Stimulated activated effector memory CD8-positive, alpha-beta T cell treated with anti-CD3 and anti-CD28 coated beads, Interleukin-12 subunit alpha, Interleukin-12 subunit beta, amount 100 ng/mL, for 72 hours (primary cell): ENCODE measurements at regions not wholly inside any gene's neighbourhood (a gene's known extent, or its start where the extent isn't known, plus 50 kb on each side); places are given as distances from the start of the nearest gene placed in this dataset.
"Not testable (repeated sequence)": the region's sequence is repeated elsewhere in the genome, so short reads cannot be mapped to it uniquely, and the experiment has no call there.

Experiments used
- ATAC-seq: fragments of 150-1000 bp; cut with Tn5 transposase; 2 replicates; pipeline ENCODE4 v1.10.0; 2021
- DNase-seq, 2 donors: peaks; one replicate each; pipeline ENCODE4 v3.0.0; 2021 to 2022; ENCODE audit warnings: low spot score in 2 of 2
- H3K27ac Mint-ChIP-seq: one replicate; pipeline ENCODE4 v1.8.0; 2022; ENCODE audit warnings: mild to moderate bottlenecking, mixed read lengths
- H3K36me3 Mint-ChIP-seq: one replicate; pipeline ENCODE4 v1.8.0; 2022; ENCODE audit warnings: mild to moderate bottlenecking, mixed read lengths
- H3K4me1 Mint-ChIP-seq: one replicate; pipeline ENCODE4 v1.8.0; 2022; ENCODE audit warnings: mixed read lengths
- H3K4me3 Mint-ChIP-seq: one replicate; pipeline ENCODE4 v1.8.0; 2022; ENCODE audit warnings: mild to moderate bottlenecking, mixed read lengths
- H3K9me3 Mint-ChIP-seq: one replicate; pipeline ENCODE4 v1.8.0; 2022; ENCODE audit warnings: mixed read lengths

DNA sequence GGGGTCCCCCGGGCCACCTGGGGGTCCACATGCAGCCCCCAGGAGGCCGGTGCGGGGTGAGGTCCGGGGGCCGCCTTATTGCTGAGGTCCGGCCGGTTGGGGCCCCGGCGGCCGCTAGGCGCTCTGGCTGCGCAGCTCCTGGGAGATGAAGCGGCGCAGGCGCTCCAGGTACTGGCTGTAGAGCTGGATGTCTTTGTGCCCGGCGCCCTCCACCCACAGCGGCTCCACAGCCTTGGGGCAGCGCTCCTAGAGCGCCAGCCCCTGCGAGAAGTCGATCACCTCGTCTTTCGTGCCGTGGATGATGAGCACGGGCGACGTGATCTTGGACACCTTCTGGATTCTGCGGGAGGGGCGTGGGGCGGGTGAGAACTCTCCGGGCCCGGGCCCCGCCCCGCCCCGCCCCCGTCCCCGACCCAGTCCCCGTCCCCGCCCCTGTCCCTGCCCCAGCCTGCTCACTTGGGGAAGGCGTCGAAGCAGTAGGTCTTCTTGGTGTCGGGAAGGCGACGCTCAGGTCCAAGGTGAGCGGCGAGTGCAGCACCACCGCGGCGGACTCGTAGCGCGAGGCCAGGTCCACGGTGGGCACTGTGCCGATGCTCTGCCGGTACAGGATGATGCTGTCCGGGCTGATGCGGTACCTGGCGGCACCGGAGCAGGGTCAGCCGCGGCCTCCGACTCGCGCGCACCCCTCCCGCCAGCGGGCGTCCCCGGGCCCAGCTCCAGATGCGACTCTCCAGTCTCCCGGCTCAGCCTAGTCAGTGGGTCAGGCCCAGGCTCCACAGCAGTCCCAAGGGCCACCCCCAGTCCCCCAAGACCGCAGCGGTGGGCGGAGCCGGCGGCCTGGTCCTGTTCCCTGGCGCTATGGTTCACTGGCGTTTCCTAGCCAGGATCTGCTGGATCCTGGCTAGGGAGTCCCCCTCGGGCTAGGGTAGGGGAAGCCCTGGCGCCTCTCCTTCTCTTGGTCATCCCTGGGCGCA is 89.4 kb upstream of the GOLGA6L1 start:
- not testable (repeated sequence) for H3K4me1 Mint-ChIP-seq, H3K36me3 Mint-ChIP-seq, H3K9me3 Mint-ChIP-seq, H3K4me3 Mint-ChIP-seq, H3K27ac Mint-ChIP-seq, ATAC-seq, DNase-seq

- not testable (repeated sequence) for ATAC-seq, DNase-seq, H3K9me3 Mint-ChIP-seq, H3K4me1 Mint-ChIP-seq, H3K4me3 Mint-ChIP-seq, H3K36me3 Mint-ChIP-seq, H3K27ac Mint-ChIP-seq
These were observed 72.8 kb upstream of the GOLGA6L1 start for GRCh38 chr15:23209452-23209851.

GRCh38 chr15:23199811-23200465 is 63.3 kb upstream of the GOLGA6L1 start:
- DNase-seq, H3K4me3 Mint-ChIP-seq, H3K27ac Mint-ChIP-seq, H3K4me1 Mint-ChIP-seq, H3K36me3 Mint-ChIP-seq, H3K9me3 Mint-ChIP-seq: not testable (repeated sequence)
- ATAC-seq = peak; percentile 36

- not testable (repeated sequence) for ATAC-seq, H3K27ac Mint-ChIP-seq, H3K9me3 Mint-ChIP-seq, DNase-seq, H3K36me3 Mint-ChIP-seq, H3K4me3 Mint-ChIP-seq, H3K4me1 Mint-ChIP-seq
These were observed 61.8 kb upstream of the GOLGA6L1 start for GRCh38 chr15:23198375-23198774.

- ATAC-seq = peak; percentile 34
These were observed 55.7 kb upstream of the GOLGA6L1 start for GRCh38 chr15:23192313-23192712.

More at GRCh38 chr15:23192313-23192712, 55.7 kb upstream of the GOLGA6L1 start:
- not testable (repeated sequence) for H3K27ac Mint-ChIP-seq, H3K9me3 Mint-ChIP-seq, H3K4me3 Mint-ChIP-seq, DNase-seq, H3K4me1 Mint-ChIP-seq, H3K36me3 Mint-ChIP-seq
